ENCODE measurements at regions not wholly inside any gene's neighbourhood (a gene's known extent, or its start where the extent isn't known, plus 50 kb on each side); places are given as distances from the start of the nearest gene placed in this dataset.
"Not testable (repeated sequence)": the region's sequence is repeated elsewhere in the genome, so short reads cannot be mapped to it uniquely, and the experiment has no call there.

GRCh38 chr16:60675022-60675421 is 1361.2 kb downstream of the CDH8 start:
- Histone ChIP-seq H3K4me1 (ENCODE audit: control insufficient read depth, low read depth, low read length) (no peaks in the 10 kb centered on the region), H3K36me3 (ENCODE audit: control insufficient read depth, low read depth, low read length) (no peaks in the 10 kb centered on the region), H3K9me3 (ENCODE audit: control insufficient read depth, low read depth, low read length) (no peaks in the 10 kb centered on the region), H3K27ac (ENCODE audit: low read length) (no peak overlapping the region), H3K4me3 (ENCODE audit: low read length) (no peak overlapping the region), H3K27me3 (ENCODE audit: control insufficient read depth, insufficient read depth, low read length) (no peaks in the 10 kb centered on the region), H3K9ac (ENCODE audit: low read length) (no peak overlapping the region)

GRCh38 chr16:60674241-60674640 is 1362.0 kb downstream of the CDH8 start:
- no peaks in the 10 kb centered on the region for H3K4me1 ChIP-seq (ENCODE audit: control insufficient read depth, low read depth, low read length)
- no peaks in the 10 kb centered on the region for H3K27me3 ChIP-seq (ENCODE audit: control insufficient read depth, insufficient read depth, low read length)
- no peak overlapping the region for H3K9ac ChIP-seq (ENCODE audit: low read length)
- H3K9me3 ChIP-seq (ENCODE audit: control insufficient read depth, low read depth, low read length) = no peaks in the 10 kb centered on the region
- H3K36me3 ChIP-seq (ENCODE audit: control insufficient read depth, low read depth, low read length) = no peaks in the 10 kb centered on the region
- H3K4me3 ChIP-seq (ENCODE audit: low read length) = no peak overlapping the region
- no peak overlapping the region for H3K27ac ChIP-seq (ENCODE audit: low read length)

GRCh38 chr16:60655514-60656153 is 1380.6 kb downstream of the CDH8 start:
- Histone ChIP-seq H3K36me3 (ENCODE audit: control insufficient read depth, low read depth, low read length) (no peaks in the 10 kb centered on the region), H3K9me3 (ENCODE audit: control insufficient read depth, low read depth, low read length) (no peaks in the 10 kb centered on the region), H3K4me1 (ENCODE audit: control insufficient read depth, low read depth, low read length) (no peaks in the 10 kb centered on the region), H3K27ac (ENCODE audit: low read length) (no peak overlapping the region), H3K27me3 (ENCODE audit: control insufficient read depth, insufficient read depth, low read length) (no peaks in the 10 kb centered on the region), H3K4me3 (ENCODE audit: low read length) (no peak overlapping the region), H3K9ac (ENCODE audit: low read length) (no peak overlapping the region)

- no peaks in the 10 kb centered on the region for H3K9me3 ChIP-seq (ENCODE audit: control insufficient read depth, low read depth, low read length)
- no peaks in the 10 kb centered on the region for H3K27me3 ChIP-seq (ENCODE audit: control insufficient read depth, insufficient read depth, low read length)
- no peak overlapping the region for H3K4me3 ChIP-seq (ENCODE audit: low read length)
- H3K27ac ChIP-seq (ENCODE audit: low read length) = no peak overlapping the region
- no peaks in the 10 kb centered on the region for H3K36me3 ChIP-seq (ENCODE audit: control insufficient read depth, low read depth, low read length)
- no peaks in the 10 kb centered on the region for H3K4me1 ChIP-seq (ENCODE audit: control insufficient read depth, low read depth, low read length)
- no peak overlapping the region for H3K9ac ChIP-seq (ENCODE audit: low read length)
Measured at GRCh38 chr16:60651346-60651745, 1384.9 kb downstream of the CDH8 start.

GRCh38 chr16:60648290-60648689 is 1387.9 kb downstream of the CDH8 start:
- Histone ChIP-seq H3K4me1 (ENCODE audit: control insufficient read depth, low read depth, low read length) (no peaks in the 10 kb centered on the region), H3K27me3 (ENCODE audit: control insufficient read depth, insufficient read depth, low read length) (no peaks in the 10 kb centered on the region), H3K9me3 (ENCODE audit: control insufficient read depth, low read depth, low read length) (no peaks in the 10 kb centered on the region), H3K36me3 (ENCODE audit: control insufficient read depth, low read depth, low read length) (no peaks in the 10 kb centered on the region), H3K27ac (ENCODE audit: low read length) (no peak overlapping the region), H3K9ac (ENCODE audit: low read length) (no peak overlapping the region), H3K4me3 (ENCODE audit: low read length) (no peak overlapping the region)

- not testable (repeated sequence) for H3K4me3 ChIP-seq (ENCODE audit: low read length); H3K27ac ChIP-seq (ENCODE audit: low read length); H3K4me1 ChIP-seq (ENCODE audit: control insufficient read depth, low read depth, low read length); H3K9me3 ChIP-seq (ENCODE audit: control insufficient read depth, low read depth, low read length); H3K36me3 ChIP-seq (ENCODE audit: control insufficient read depth, low read depth, low read length); H3K27me3 ChIP-seq (ENCODE audit: control insufficient read depth, insufficient read depth, low read length); H3K9ac ChIP-seq (ENCODE audit: low read length)
Measured at GRCh38 chr16:60647388-60647787, 1388.8 kb downstream of the CDH8 start.

- no peaks in the 10 kb centered on the region for H3K36me3 ChIP-seq (ENCODE audit: control insufficient read depth, low read depth, low read length)
- H3K27me3 ChIP-seq (ENCODE audit: control insufficient read depth, insufficient read depth, low read length) = no peaks in the 10 kb centered on the region
- H3K4me3 ChIP-seq (ENCODE audit: low read length) = no peak overlapping the region
- H3K9ac ChIP-seq (ENCODE audit: low read length) = no peak overlapping the region
- no peaks in the 10 kb centered on the region for H3K9me3 ChIP-seq (ENCODE audit: control insufficient read depth, low read depth, low read length)
- no peaks in the 10 kb centered on the region for H3K4me1 ChIP-seq (ENCODE audit: control insufficient read depth, low read depth, low read length)
- no peak overlapping the region for H3K27ac ChIP-seq (ENCODE audit: low read length)
Measured at GRCh38 chr16:60646631-60647030, 1389.6 kb downstream of the CDH8 start.

GRCh38 chr16:60645541-60645940 is 1390.7 kb downstream of the CDH8 start:
- no peaks in the 10 kb centered on the region for H3K9me3 ChIP-seq (ENCODE audit: control insufficient read depth, low read depth, low read length)

GRCh38 chr16:60642956-60643355 is 1393.3 kb downstream of the CDH8 start:
- no peak overlapping the region for H3K27ac ChIP-seq (ENCODE audit: low read length)
- H3K9me3 ChIP-seq (ENCODE audit: control insufficient read depth, low read depth, low read length) = no peaks in the 10 kb centered on the region
- no peaks in the 10 kb centered on the region for H3K4me1 ChIP-seq (ENCODE audit: control insufficient read depth, low read depth, low read length)
- H3K27me3 ChIP-seq (ENCODE audit: control insufficient read depth, insufficient read depth, low read length) = no peaks in the 10 kb centered on the region
- H3K36me3 ChIP-seq (ENCODE audit: control insufficient read depth, low read depth, low read length) = no peaks in the 10 kb centered on the region
- H3K9ac ChIP-seq (ENCODE audit: low read length) = no peak overlapping the region
- H3K4me3 ChIP-seq (ENCODE audit: low read length) = no peak overlapping the region

More at GRCh38 chr16:60645541-60645940, 1390.7 kb downstream of the CDH8 start:
- no peaks in the 10 kb centered on the region for H3K4me1 ChIP-seq (ENCODE audit: control insufficient read depth, low read depth, low read length)
- no peaks in the 10 kb centered on the region for H3K27me3 ChIP-seq (ENCODE audit: control insufficient read depth, insufficient read depth, low read length)
- no peaks in the 10 kb centered on the region for H3K36me3 ChIP-seq (ENCODE audit: control insufficient read depth, low read depth, low read length)
- no peak overlapping the region for H3K9ac ChIP-seq (ENCODE audit: low read length)
- H3K4me3 ChIP-seq (ENCODE audit: low read length) = no peak overlapping the region
- H3K27ac ChIP-seq (ENCODE audit: low read length) = no peak overlapping the region

- Histone ChIP-seq H3K9me3 (ENCODE audit: control insufficient read depth, low read depth, low read length) (no peaks in the 10 kb centered on the region), H3K4me1 (ENCODE audit: control insufficient read depth, low read depth, low read length) (peaks cover 3% of the 10 kb centered on the region), H3K27ac (ENCODE audit: low read length) (no peak overlapping the region), H3K36me3 (ENCODE audit: control insufficient read depth, low read depth, low read length) (no peaks in the 10 kb centered on the region), H3K27me3 (ENCODE audit: control insufficient read depth, insufficient read depth, low read length) (no peaks in the 10 kb centered on the region), H3K4me3 (ENCODE audit: low read length) (no peak overlapping the region), H3K9ac (ENCODE audit: low read length) (no peak overlapping the region)
Measured at GRCh38 chr16:60641067-60641665, 1395.1 kb downstream of the CDH8 start.

- H3K36me3 ChIP-seq (ENCODE audit: control insufficient read depth, low read depth, low read length) = no peaks in the 10 kb centered on the region
- peaks cover 13% of the 10 kb centered on the region for H3K4me1 ChIP-seq (ENCODE audit: control insufficient read depth, low read depth, low read length)
Measured at GRCh38 chr16:60640038-60640437, 1396.2 kb downstream of the CDH8 start.

GRCh38 chr16:60636636-60637035 is 1399.6 kb downstream of the CDH8 start:
- not testable (repeated sequence) for H3K9me3 ChIP-seq (ENCODE audit: control insufficient read depth, low read depth, low read length); H3K36me3 ChIP-seq (ENCODE audit: control insufficient read depth, low read depth, low read length); H3K27ac ChIP-seq (ENCODE audit: low read length); H3K4me3 ChIP-seq (ENCODE audit: low read length); H3K9ac ChIP-seq (ENCODE audit: low read length); H3K27me3 ChIP-seq (ENCODE audit: control insufficient read depth, insufficient read depth, low read length)
- H3K4me1 ChIP-seq (ENCODE audit: control insufficient read depth, low read depth, low read length) = peaks cover 13% of the 10 kb centered on the region

More at GRCh38 chr16:60640038-60640437, 1396.2 kb downstream of the CDH8 start:
- Histone ChIP-seq H3K4me3 (ENCODE audit: low read length) (no peak overlapping the region), H3K9ac (ENCODE audit: low read length) (no peak overlapping the region), H3K27me3 (ENCODE audit: control insufficient read depth, insufficient read depth, low read length) (no peaks in the 10 kb centered on the region), H3K9me3 (ENCODE audit: control insufficient read depth, low read depth, low read length) (no peaks in the 10 kb centered on the region), H3K27ac (ENCODE audit: low read length) (no peak overlapping the region)

Data from iPS-18a (cell line).